Activated gamma-delta T cell (primary cell): ENCODE measurements at regions not wholly inside any gene's neighbourhood (a gene's known extent, or its start where the extent isn't known, plus 50 kb on each side); places are given as distances from the start of the nearest gene placed in this dataset.

Source experiments
- DNase-seq: peaks from one replicate; lab custom pipeline; 2025; lab: John Stamatoyannopoulos, UW

GRCh38 chr9:26394025-26394424, 498.6 kb downstream of the CAAP1 start:
- DNase-seq: no peak

GRCh38 chr9:26392639-26393038, 500.0 kb downstream of the CAAP1 start:
- DNase-seq: no peak

GRCh38 chr9:26391036-26391435, 501.6 kb downstream of the CAAP1 start:
- no peak for DNase-seq

GRCh38 chr9:26375448-26375847, 517.2 kb downstream of the CAAP1 start:
- no peak for DNase-seq

- DNase-seq: no peak
Observed at GRCh38 chr9:26373616-26374015, 519.0 kb downstream of the CAAP1 start.

- DNase-seq: no peak
Observed at GRCh38 chr9:26371236-26371635, 521.4 kb downstream of the CAAP1 start.

- no peak for DNase-seq
Observed at GRCh38 chr9:26369093-26369492, 523.5 kb downstream of the CAAP1 start.

- DNase-seq: no peak
Observed at GRCh38 chr9:26368241-26368640, 524.4 kb downstream of the CAAP1 start.

- DNase-seq: no peak
Observed at GRCh38 chr9:26361010-26361409, 531.6 kb downstream of the CAAP1 start.

GRCh38 chr9:26358836-26359235, 533.8 kb downstream of the CAAP1 start:
- DNase-seq: no peak

GRCh38 chr9:26357803-26358344, 534.7 kb downstream of the CAAP1 start:
- DNase-seq: no peak

GRCh38 chr9:26356491-26356890, 536.1 kb downstream of the CAAP1 start:
- no peak for DNase-seq

GRCh38 chr9:26346942-26347477, 545.6 kb downstream of the CAAP1 start:
- no peak for DNase-seq

- DNase-seq: no peak
Observed at GRCh38 chr9:26341545-26341944, 551.1 kb downstream of the CAAP1 start.

- DNase-seq: no peak
Observed at GRCh38 chr9:26339796-26340195, 552.8 kb downstream of the CAAP1 start.

- no peak for DNase-seq
Observed at GRCh38 chr9:26335116-26335515, 557.5 kb downstream of the CAAP1 start.

- DNase-seq: no peak
Observed at GRCh38 chr9:26334706-26335105, 557.9 kb downstream of the CAAP1 start.

GRCh38 chr9:26331223-26331622, 561.4 kb downstream of the CAAP1 start:
- DNase-seq: no peak

GRCh38 chr9:26329974-26330373, 562.6 kb downstream of the CAAP1 start:
- DNase-seq: no peak

- DNase-seq: no peak
Observed at GRCh38 chr9:26326563-26326962, 566.0 kb downstream of the CAAP1 start.

GRCh38 chr9:26325444-26325829, 567.2 kb downstream of the CAAP1 start:
- DNase-seq: no peak

GRCh38 chr9:26324786-26325443, 567.7 kb downstream of the CAAP1 start:
- no peak for DNase-seq

- no peak for DNase-seq
Observed at GRCh38 chr9:26321935-26322334, 570.7 kb downstream of the CAAP1 start.

- DNase-seq: no peak
Observed at GRCh38 chr9:26319859-26320258, 572.7 kb downstream of the CAAP1 start.
